GM12891 (cell line): ENCODE measurements at regions not wholly inside any gene's neighbourhood (a gene's known extent, or its start where the extent isn't known, plus 50 kb on each side); places are given as distances from the start of the nearest gene placed in this dataset.

Source experiments
- POLR2A ChIP-seq: IDR thresholded peaks from 2 replicates; pipeline ENCODE4 v1.6.1; 2011; ENCODE audit warnings: low read depth, low read length, control low read depth
- POLR2AphosphoS5 ChIP-seq: IDR thresholded peaks from 2 replicates; pipeline ENCODE4 v1.6.1; 2011; ENCODE audit warnings: low read depth, low read length, control low read depth

GRCh38 chr3:79818015-79818414, 50.2 kb upstream of the ROBO1 start:
- TF ChIP-seq POLR2A (no peak), POLR2AphosphoS5 (no peak)
